Liver (tissue), 3 donors: ENCODE measurements at regions not wholly inside any gene's neighbourhood (a gene's known extent, or its start where the extent isn't known, plus 50 kb on each side); places are given as distances from the start of the nearest gene placed in this dataset.

ENCODE experiments used
- ATF3 ChIP-seq: IDR thresholded peaks from 2 replicates; pipeline ENCODE4 v1.6.1; 2016; ENCODE audit warnings: antibody characterized with exemption
- CTCF ChIP-seq: fragments of 150-350 bp; IDR thresholded peaks from 2 replicates; pipeline ENCODE4 v1.5.1; 2017; ENCODE audit warnings: improper control_type of control experiment, low read depth, low read length; ENCODE audit not compliant: missing input control
- FOXA1 ChIP-seq: IDR thresholded peaks from 2 replicates; pipeline ENCODE4 v1.6.1; 2016; ENCODE audit warnings: antibody characterized with exemption
- GABPA ChIP-seq, 2 donors: IDR thresholded peaks in 1 of 2; conservative IDR thresholded peaks in 1 of 2; 2 replicates each; pipeline ENCODE4 v1.6.1; 2016; ENCODE audit warnings: antibody characterized with exemption in 2 of 2, mild to moderate bottlenecking in 1 of 2, moderate library complexity in 1 of 2
- TAF1 ChIP-seq: conservative IDR thresholded peaks from 2 replicates; pipeline ENCODE4 v1.6.1; 2016; ENCODE audit warnings: antibody characterized with exemption, mild to moderate bottlenecking
- YY1 ChIP-seq: IDR thresholded peaks from 2 replicates; pipeline ENCODE4 v1.6.1; 2016; ENCODE audit warnings: antibody characterized with exemption, mild to moderate bottlenecking
- ZBTB33 ChIP-seq: IDR thresholded peaks from 2 replicates; pipeline ENCODE4 v1.6.1; 2016; ENCODE audit warnings: antibody characterized with exemption
- donor health status: healthy.
- donor health status: healthy.

GRCh38 chr5:25990771-25991170 lies 1047.6 kb downstream of the CDH9 start:
- TF ChIP-seq YY1 = no peak
- no peak for TF ChIP-seq TAF1
- no peak for TF ChIP-seq CTCF
- no peak for TF ChIP-seq FOXA1
- no peak for TF ChIP-seq ATF3
- TF ChIP-seq ZBTB33 = no peak
- no peak for TF ChIP-seq GABPA (IDR thresholded peaks at IDR 0.05 in 1 of 2, conservative IDR thresholded peaks at IDR 0.05 in 1 of 2)
